Lower leg skin (tissue), 3 donors: ENCODE measurements at regions not wholly inside any gene's neighbourhood (a gene's known extent, or its start where the extent isn't known, plus 50 kb on each side); places are given as distances from the start of the nearest gene placed in this dataset.

Source experiments
- CTCF ChIP-seq, 3 donors: fragments of 450-650 bp; IDR thresholded peaks; one replicate each; pipeline ENCODE4 v1.5.1; 2016; ENCODE audit warnings: antibody characterized with exemption in 3 of 3, mild to moderate bottlenecking in 3 of 3, moderate library complexity in 2 of 3
- POLR2A ChIP-seq, 2 donors: fragments of 450-650 bp; IDR thresholded peaks; one replicate each; pipeline ENCODE4 v1.6.1; 2016 to 2017; ENCODE audit warnings: antibody characterized with exemption in 2 of 2, mild to moderate bottlenecking in 1 of 2, moderate library complexity in 1 of 2

- TF ChIP-seq POLR2A (IDR thresholded peaks at IDR 0.05): no peak
- TF ChIP-seq CTCF (IDR thresholded peaks at IDR 0.05): no peak
Measured at GRCh38 chr22:27383896-27384295, 417.7 kb downstream of the MN1 start.
